ENCODE measurements at regions not wholly inside any gene's neighbourhood (a gene's known extent, or its start where the extent isn't known, plus 50 kb on each side); places are given as distances from the start of the nearest gene placed in this dataset.

GRCh38 chr10:81564143-81564542, 310.9 kb upstream of the NRG3 start:
- FAIRE-seq (no peak), DNase-seq (ENCODE audit: low read depth) (no peak)
- no peaks in the 10 kb centered on the region for H4K20me1 ChIP-seq (ENCODE audit: insufficient read depth, low read length)
- TF ChIP-seq CTCF (IDR thresholded peaks at IDR 0.05; ENCODE audit: insufficient read depth, low read depth, low read length) = no peak
- no peak for TF ChIP-seq EZH2 (IDR thresholded peaks at IDR 0.05; ENCODE audit: insufficient read depth, low read length)
- Mint-ChIP-seq H3K4me1 (ENCODE audit: low read depth, unreplicated experiment) (no peaks in the 10 kb centered on the region), H3K36me3 (ENCODE audit: low read depth, unreplicated experiment) (no peaks in the 10 kb centered on the region), H3K4me3 (ENCODE audit: unreplicated experiment) (no peak overlapping the region), H3K27me3 (ENCODE audit: low read depth, unreplicated experiment) (no peaks in the 10 kb centered on the region), H3K9me3 (ENCODE audit: unreplicated experiment) (no peaks in the 10 kb centered on the region), H3K27ac (ENCODE audit: unreplicated experiment) (no peak overlapping the region)
- no peaks in the 10 kb centered on the region for H3K27me3 ChIP-seq (ENCODE audit: insufficient read depth, low read length)
- no peak overlapping the region for H3K27ac ChIP-seq (ENCODE audit: low read depth, low read length)
- H3K36me3 ChIP-seq (ENCODE audit: insufficient read depth, low read length) = no peaks in the 10 kb centered on the region
- no peak overlapping the region for H3K9ac ChIP-seq (ENCODE audit: low read length)
- no peak overlapping the region for H3K4me2 ChIP-seq (ENCODE audit: low read length)
- no peaks in the 10 kb centered on the region for H3K4me1 ChIP-seq (ENCODE audit: insufficient read depth, low read length)
- no peaks in the 10 kb centered on the region for H3K9me3 ChIP-seq (ENCODE audit: insufficient read depth, low read depth, low read length)
- H3K4me3 ChIP-seq (ENCODE audit: insufficient read depth, low read depth, low read length) = no peak overlapping the region
- H2AFZ ChIP-seq (ENCODE audit: low read depth, low read length) = no peak overlapping the region
- no peaks in the 10 kb centered on the region for H3K79me2 ChIP-seq (ENCODE audit: insufficient read depth, low read length)

GRCh38 chr10:81569488-81569887, 305.5 kb upstream of the NRG3 start:
- Histone ChIP-seq H3K36me3 (ENCODE audit: insufficient read depth, low read length) (no peaks in the 10 kb centered on the region), H3K79me2 (ENCODE audit: insufficient read depth, low read length) (no peaks in the 10 kb centered on the region), H3K27me3 (ENCODE audit: insufficient read depth, low read length) (no peaks in the 10 kb centered on the region), H4K20me1 (ENCODE audit: insufficient read depth, low read length) (no peaks in the 10 kb centered on the region), H2AFZ (ENCODE audit: low read depth, low read length) (no peak overlapping the region), H3K4me1 (ENCODE audit: insufficient read depth, low read length) (no peaks in the 10 kb centered on the region), H3K4me3 (ENCODE audit: insufficient read depth, low read depth, low read length) (no peak overlapping the region), H3K27ac (ENCODE audit: low read depth, low read length) (no peak overlapping the region), H3K4me2 (ENCODE audit: low read length) (no peak overlapping the region), H3K9me3 (ENCODE audit: insufficient read depth, low read depth, low read length) (no peaks in the 10 kb centered on the region), H3K9ac (ENCODE audit: low read length) (no peak overlapping the region)
- peaks cover 4% of the 10 kb centered on the region for H3K9me3 Mint-ChIP-seq (ENCODE audit: unreplicated experiment)
- no peak overlapping the region for H3K27ac Mint-ChIP-seq (ENCODE audit: unreplicated experiment)
- FAIRE-seq (no peak), DNase-seq (ENCODE audit: low read depth) (no peak)
- no peaks in the 10 kb centered on the region for H3K36me3 Mint-ChIP-seq (ENCODE audit: low read depth, unreplicated experiment)
- no peaks in the 10 kb centered on the region for H3K4me1 Mint-ChIP-seq (ENCODE audit: low read depth, unreplicated experiment)
- TF ChIP-seq CTCF (IDR thresholded peaks at IDR 0.05; ENCODE audit: insufficient read depth, low read depth, low read length) = no peak
- TF ChIP-seq EZH2 (IDR thresholded peaks at IDR 0.05; ENCODE audit: insufficient read depth, low read length) = no peak
- no peak overlapping the region for H3K4me3 Mint-ChIP-seq (ENCODE audit: unreplicated experiment)
- H3K27me3 Mint-ChIP-seq (ENCODE audit: low read depth, unreplicated experiment) = peaks cover 3% of the 10 kb centered on the region

- H3K4me1 ChIP-seq (ENCODE audit: insufficient read depth, low read length) = no peaks in the 10 kb centered on the region
- TF ChIP-seq CTCF (IDR thresholded peaks at IDR 0.05; ENCODE audit: insufficient read depth, low read depth, low read length) = no peak
- TF ChIP-seq EZH2 (IDR thresholded peaks at IDR 0.05; ENCODE audit: insufficient read depth, low read length) = no peak
- Mint-ChIP-seq H3K27me3 (ENCODE audit: low read depth, unreplicated experiment) (peaks cover 4% of the 10 kb centered on the region), H3K27ac (ENCODE audit: unreplicated experiment) (no peak overlapping the region), H3K36me3 (ENCODE audit: low read depth, unreplicated experiment) (no peaks in the 10 kb centered on the region), H3K9me3 (ENCODE audit: unreplicated experiment) (peaks cover 5% of the 10 kb centered on the region), H3K4me3 (ENCODE audit: unreplicated experiment) (no peak overlapping the region), H3K4me1 (ENCODE audit: low read depth, unreplicated experiment) (no peaks in the 10 kb centered on the region)
- no peak overlapping the region for H2AFZ ChIP-seq (ENCODE audit: low read depth, low read length)
- H4K20me1 ChIP-seq (ENCODE audit: insufficient read depth, low read length) = no peaks in the 10 kb centered on the region
- no peak overlapping the region for H3K27ac ChIP-seq (ENCODE audit: low read depth, low read length)
- H3K9ac ChIP-seq (ENCODE audit: low read length) = no peak overlapping the region
- H3K27me3 ChIP-seq (ENCODE audit: insufficient read depth, low read length) = no peaks in the 10 kb centered on the region
- FAIRE-seq (no peak), DNase-seq (ENCODE audit: low read depth) (no peak)
- H3K36me3 ChIP-seq (ENCODE audit: insufficient read depth, low read length) = no peaks in the 10 kb centered on the region
- no peak overlapping the region for H3K4me3 ChIP-seq (ENCODE audit: insufficient read depth, low read depth, low read length)
- no peaks in the 10 kb centered on the region for H3K9me3 ChIP-seq (ENCODE audit: insufficient read depth, low read depth, low read length)
- no peaks in the 10 kb centered on the region for H3K79me2 ChIP-seq (ENCODE audit: insufficient read depth, low read length)
- H3K4me2 ChIP-seq (ENCODE audit: low read length) = no peak overlapping the region
Observed at GRCh38 chr10:81570349-81570748, 304.6 kb upstream of the NRG3 start.

All from astrocyte (in vitro differentiated cells and primary cell).